Activated naive CD8-positive, alpha-beta T cell treated with anti-CD3 and anti-CD28 coated beads, Interleukin-2, amount 10 ng/mL, durations not matched to agents 7 days and 5 days (primary cell): ENCODE measurements at regions not wholly inside any gene's neighbourhood (a gene's known extent, or its start where the extent isn't known, plus 50 kb on each side); places are given as distances from the start of the nearest gene placed in this dataset.

ENCODE experiments used
- ATAC-seq: fragments of 150-1000 bp; cut with Tn5 transposase; one replicate; pipeline ENCODE4 v1.10.0; 2021; ENCODE audit warnings: low read depth, moderate library complexity
- POLR2A ChIA-PET: fragments of 350-600 bp; sonication (Branson Sonifier 250); formaldehyde crosslinking; loops from one replicate; lab custom pipeline; 2021; ENCODE audit warnings: antibody characterized with exemption; lab: Charles Lee
- DNase-seq: peaks from one replicate; pipeline ENCODE4 v3.0.0; 2021
- H3K27ac Mint-ChIP-seq: one replicate; pipeline ENCODE4 v1.8.0; 2022; ENCODE audit warnings: mild to moderate bottlenecking, mixed read lengths
- H3K27me3 Mint-ChIP-seq: one replicate; pipeline ENCODE4 v1.8.0; 2022; ENCODE audit warnings: mild to moderate bottlenecking, moderate library complexity, mixed read lengths
- H3K36me3 Mint-ChIP-seq: one replicate; pipeline ENCODE4 v1.8.0; 2021; ENCODE audit warnings: mild to moderate bottlenecking, mixed read lengths
- H3K4me1 Mint-ChIP-seq: one replicate; pipeline ENCODE4 v1.8.0; 2021; ENCODE audit warnings: mixed read lengths
- H3K4me3 Mint-ChIP-seq: one replicate; pipeline ENCODE4 v1.8.0; 2022; ENCODE audit warnings: mild to moderate bottlenecking, moderate library complexity, mixed read lengths
- H3K9me3 Mint-ChIP-seq: one replicate; pipeline ENCODE4 v1.8.0; 2021; ENCODE audit warnings: mixed read lengths

- Mint-ChIP-seq H3K36me3 (no peaks in the 10 kb centered on the region), H3K9me3 (no peaks in the 10 kb centered on the region), H3K4me1 (no peaks in the 10 kb centered on the region), H3K27me3 (peaks cover 3% of the 10 kb centered on the region), H3K27ac (no peak overlapping the region), H3K4me3 (no peak overlapping the region)
- ATAC-seq, result no peak
- no peak for DNase-seq
- POLR2A ChIA-PET, result no interaction called here
Observed at GRCh38 chr7:16174253-16174652, 247.1 kb downstream of the CRPPA start.

- ATAC-seq (no peak), DNase-seq (no peak)
- no peaks in the 10 kb centered on the region for H3K4me1 Mint-ChIP-seq
- H3K27me3 Mint-ChIP-seq, result no peaks in the 10 kb centered on the region
- H3K36me3 Mint-ChIP-seq, result no peaks in the 10 kb centered on the region
- POLR2A ChIA-PET, result no interaction called here
- H3K4me3 Mint-ChIP-seq, result no peak overlapping the region
- H3K27ac Mint-ChIP-seq, result no peak overlapping the region
- H3K9me3 Mint-ChIP-seq, result no peaks in the 10 kb centered on the region
Observed at GRCh38 chr7:16172366-16172765, 249.0 kb downstream of the CRPPA start.

- no peak for ATAC-seq
- Mint-ChIP-seq H3K27me3 (no peaks in the 10 kb centered on the region), H3K36me3 (no peaks in the 10 kb centered on the region), H3K4me3 (no peak overlapping the region), H3K4me1 (no peaks in the 10 kb centered on the region), H3K27ac (no peak overlapping the region), H3K9me3 (no peaks in the 10 kb centered on the region)
- DNase-seq, result no peak
- POLR2A ChIA-PET, result no interaction called here
Observed at GRCh38 chr7:16171928-16172327, 249.4 kb downstream of the CRPPA start.

- no peak overlapping the region for H3K4me3 Mint-ChIP-seq
- DNase-seq (no peak), ATAC-seq (no peak)
- POLR2A ChIA-PET, result no interaction called here
- H3K27ac Mint-ChIP-seq, result no peak overlapping the region
- no peaks in the 10 kb centered on the region for H3K36me3 Mint-ChIP-seq
- H3K9me3 Mint-ChIP-seq, result no peaks in the 10 kb centered on the region
- H3K27me3 Mint-ChIP-seq, result no peaks in the 10 kb centered on the region
- H3K4me1 Mint-ChIP-seq, result no peaks in the 10 kb centered on the region
Observed at GRCh38 chr7:16170671-16171070, 250.7 kb downstream of the CRPPA start.

- Mint-ChIP-seq H3K4me1 (no peaks in the 10 kb centered on the region), H3K27ac (no peak overlapping the region), H3K4me3 (no peak overlapping the region), H3K9me3 (peaks cover 2% of the 10 kb centered on the region), H3K27me3 (no peaks in the 10 kb centered on the region), H3K36me3 (no peaks in the 10 kb centered on the region)
- ATAC-seq (no peak), DNase-seq (no peak)
- POLR2A ChIA-PET, result no interaction called here
Observed at GRCh38 chr7:16169537-16169936, 251.8 kb downstream of the CRPPA start.

- Mint-ChIP-seq H3K9me3 (peaks cover 6% of the 10 kb centered on the region), H3K36me3 (no peaks in the 10 kb centered on the region), H3K4me3 (no peak overlapping the region), H3K27me3 (no peaks in the 10 kb centered on the region), H3K27ac (no peak overlapping the region), H3K4me1 (no peaks in the 10 kb centered on the region)
- no peak for DNase-seq
- POLR2A ChIA-PET, result no interaction called here
- ATAC-seq, result no peak
Observed at GRCh38 chr7:16167526-16167925, 253.8 kb downstream of the CRPPA start.

- DNase-seq (no peak), ATAC-seq (no peak)
- no peaks in the 10 kb centered on the region for H3K27me3 Mint-ChIP-seq
- no peak overlapping the region for H3K27ac Mint-ChIP-seq
- POLR2A ChIA-PET, result no interaction called here
- no peaks in the 10 kb centered on the region for H3K36me3 Mint-ChIP-seq
- H3K4me1 Mint-ChIP-seq, result no peaks in the 10 kb centered on the region
- H3K4me3 Mint-ChIP-seq, result no peak overlapping the region
- peaks cover 5% of the 10 kb centered on the region for H3K9me3 Mint-ChIP-seq
Observed at GRCh38 chr7:16144361-16144760, 277.0 kb downstream of the CRPPA start.

GRCh38 chr7:16137944-16138343 is 283.4 kb downstream of the CRPPA start:
- no peak overlapping the region for H3K4me3 Mint-ChIP-seq
- H3K36me3 Mint-ChIP-seq, result no peaks in the 10 kb centered on the region
- H3K27ac Mint-ChIP-seq, result no peak overlapping the region
- ATAC-seq, result no peak
- H3K27me3 Mint-ChIP-seq, result no peaks in the 10 kb centered on the region
- H3K4me1 Mint-ChIP-seq, result no peaks in the 10 kb centered on the region
- no peak for DNase-seq
- POLR2A ChIA-PET, result no interaction called here
- no peaks in the 10 kb centered on the region for H3K9me3 Mint-ChIP-seq

GRCh38 chr7:16136896-16137295 is 284.4 kb downstream of the CRPPA start:
- Mint-ChIP-seq H3K27me3 (no peaks in the 10 kb centered on the region), H3K4me1 (no peaks in the 10 kb centered on the region), H3K36me3 (no peaks in the 10 kb centered on the region), H3K27ac (no peak overlapping the region), H3K4me3 (no peak overlapping the region), H3K9me3 (no peaks in the 10 kb centered on the region)
- no peak for ATAC-seq
- POLR2A ChIA-PET, result no interaction called here
- no peak for DNase-seq

- POLR2A ChIA-PET, result no interaction called here
- no peaks in the 10 kb centered on the region for H3K4me1 Mint-ChIP-seq
- no peak overlapping the region for H3K4me3 Mint-ChIP-seq
- H3K36me3 Mint-ChIP-seq, result no peaks in the 10 kb centered on the region
- no peaks in the 10 kb centered on the region for H3K9me3 Mint-ChIP-seq
- H3K27me3 Mint-ChIP-seq, result no peaks in the 10 kb centered on the region
- H3K27ac Mint-ChIP-seq, result no peak overlapping the region
- DNase-seq (no peak), ATAC-seq (no peak)
Observed at GRCh38 chr7:16135658-16136057, 285.7 kb downstream of the CRPPA start.

GRCh38 chr7:16130111-16131110 is 290.9 kb downstream of the CRPPA start:
- POLR2A ChIA-PET, result no interaction called here
- no peaks in the 10 kb centered on the region for H3K4me1 Mint-ChIP-seq

GRCh38 chr7:16129431-16130110 is 291.8 kb downstream of the CRPPA start:
- no peaks in the 10 kb centered on the region for H3K36me3 Mint-ChIP-seq
- H3K27me3 Mint-ChIP-seq, result no peaks in the 10 kb centered on the region
- no peak overlapping the region for H3K27ac Mint-ChIP-seq
- H3K4me1 Mint-ChIP-seq, result no peaks in the 10 kb centered on the region
- no peak for ATAC-seq
- DNase-seq, result no peak
- no peak overlapping the region for H3K4me3 Mint-ChIP-seq
- POLR2A ChIA-PET, result interaction anchor here (0.7 kb wide), 1 partner anchor 145 kb away, joined by 3 read pairs; no protein-coding TSS in a partner anchor
- peaks cover 5% of the 10 kb centered on the region for H3K9me3 Mint-ChIP-seq

More at GRCh38 chr7:16130111-16131110, 290.9 kb downstream of the CRPPA start:
- H3K27ac Mint-ChIP-seq, result no peak overlapping the region
- ATAC-seq (no peak), DNase-seq (no peak)
- H3K9me3 Mint-ChIP-seq, result peaks cover 5% of the 10 kb centered on the region
- no peak overlapping the region for H3K4me3 Mint-ChIP-seq
- H3K36me3 Mint-ChIP-seq, result no peaks in the 10 kb centered on the region
- H3K27me3 Mint-ChIP-seq, result no peaks in the 10 kb centered on the region

- no peak for ATAC-seq
- H3K4me1 Mint-ChIP-seq, result no peaks in the 10 kb centered on the region
- H3K27ac Mint-ChIP-seq, result no peak overlapping the region
- H3K27me3 Mint-ChIP-seq, result no peaks in the 10 kb centered on the region
- H3K36me3 Mint-ChIP-seq, result no peaks in the 10 kb centered on the region
- POLR2A ChIA-PET, result no interaction called here
- DNase-seq, result no peak
- H3K9me3 Mint-ChIP-seq, result peaks cover 2% of the 10 kb centered on the region
- H3K4me3 Mint-ChIP-seq, result no peak overlapping the region
Observed at GRCh38 chr7:16123117-16123770, 298.1 kb downstream of the CRPPA start.
